C4-2B (cell line): ENCODE measurements at regions not wholly inside any gene's neighbourhood (a gene's known extent, or its start where the extent isn't known, plus 50 kb on each side); places are given as distances from the start of the nearest gene placed in this dataset.

Experiments
- H3K27ac ChIP-seq: fragments of 450-650 bp; 2 replicates; pipeline ENCODE4 v1.5.1; 2017
- ZFX ChIP-seq: fragments of 450-650 bp; IDR thresholded peaks from 2 replicates; pipeline ENCODE4 v1.6.1; 2017
- TF ChIP-seq, protein P1 (sequence below): fragments of 450-650 bp; conservative IDR thresholded peaks from 2 replicates; pipeline ENCODE4 v1.5.1; 2017; ENCODE audit warnings: mild to moderate bottlenecking

DNA sequence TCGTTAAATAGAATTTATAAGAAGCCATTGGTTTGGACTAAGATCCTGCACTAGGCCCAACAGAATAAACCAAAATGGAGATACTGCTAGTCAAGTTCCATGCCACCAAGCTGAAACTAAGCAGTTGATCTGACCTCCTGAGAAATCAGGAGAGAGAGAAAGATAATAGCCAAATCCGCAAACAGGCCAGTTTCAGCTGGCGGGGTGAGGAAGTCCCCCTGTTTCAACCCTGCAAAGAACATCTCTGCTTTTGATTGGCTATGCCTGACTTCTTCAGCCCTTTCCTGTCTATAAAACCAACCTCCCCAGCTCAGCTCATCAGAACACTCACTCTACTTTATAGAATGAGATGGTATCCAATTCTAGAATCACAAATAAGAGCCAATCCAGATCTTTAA is 543.3 kb upstream of the ID2 start:
- no peak overlapping the region for H3K27ac ChIP-seq
- no peak for TF ChIP-seq ZFX
- TF ChIP-seq, protein P1, sequence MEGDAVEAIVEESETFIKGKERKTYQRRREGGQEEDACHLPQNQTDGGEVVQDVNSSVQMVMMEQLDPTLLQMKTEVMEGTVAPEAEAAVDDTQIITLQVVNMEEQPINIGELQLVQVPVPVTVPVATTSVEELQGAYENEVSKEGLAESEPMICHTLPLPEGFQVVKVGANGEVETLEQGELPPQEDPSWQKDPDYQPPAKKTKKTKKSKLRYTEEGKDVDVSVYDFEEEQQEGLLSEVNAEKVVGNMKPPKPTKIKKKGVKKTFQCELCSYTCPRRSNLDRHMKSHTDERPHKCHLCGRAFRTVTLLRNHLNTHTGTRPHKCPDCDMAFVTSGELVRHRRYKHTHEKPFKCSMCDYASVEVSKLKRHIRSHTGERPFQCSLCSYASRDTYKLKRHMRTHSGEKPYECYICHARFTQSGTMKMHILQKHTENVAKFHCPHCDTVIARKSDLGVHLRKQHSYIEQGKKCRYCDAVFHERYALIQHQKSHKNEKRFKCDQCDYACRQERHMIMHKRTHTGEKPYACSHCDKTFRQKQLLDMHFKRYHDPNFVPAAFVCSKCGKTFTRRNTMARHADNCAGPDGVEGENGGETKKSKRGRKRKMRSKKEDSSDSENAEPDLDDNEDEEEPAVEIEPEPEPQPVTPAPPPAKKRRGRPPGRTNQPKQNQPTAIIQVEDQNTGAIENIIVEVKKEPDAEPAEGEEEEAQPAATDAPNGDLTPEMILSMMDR: no peak

DNA sequence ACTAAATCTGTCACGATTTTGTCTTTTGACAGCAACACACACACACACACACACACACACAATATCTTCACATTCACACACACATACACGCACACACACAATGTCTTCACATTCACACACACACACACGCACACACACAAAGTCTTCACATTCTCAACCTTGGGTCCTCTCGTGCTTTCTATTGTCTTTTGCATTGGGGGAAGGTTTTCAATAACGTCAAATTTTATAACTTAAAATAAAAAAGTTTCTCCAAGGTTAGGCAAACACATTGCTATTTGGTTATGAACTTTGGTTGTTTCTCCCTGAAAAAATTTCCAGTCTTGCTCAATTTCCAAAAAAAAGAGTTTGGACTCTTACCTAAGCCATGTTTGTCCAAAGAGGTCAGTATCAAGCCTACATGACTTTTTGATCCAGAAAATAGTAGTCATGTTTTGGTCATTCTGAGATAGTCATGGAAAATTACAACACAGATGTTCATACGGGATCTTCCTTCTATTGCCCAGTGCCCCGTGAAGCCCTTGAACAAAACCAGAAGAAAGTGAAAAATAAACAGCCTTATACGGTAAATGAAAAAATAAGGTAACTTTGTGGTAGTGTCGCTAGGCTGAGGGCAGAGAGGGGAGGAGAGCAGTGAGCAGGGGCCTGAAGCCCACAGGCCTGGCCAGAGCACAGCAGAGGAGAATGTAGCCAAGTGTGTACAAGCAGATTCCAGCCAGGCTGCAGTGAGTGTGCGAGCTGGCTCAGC is 542.8 kb upstream of the ID2 start:
- no peak overlapping the region for H3K27ac ChIP-seq
- TF ChIP-seq, protein P1: no peak

DNA sequence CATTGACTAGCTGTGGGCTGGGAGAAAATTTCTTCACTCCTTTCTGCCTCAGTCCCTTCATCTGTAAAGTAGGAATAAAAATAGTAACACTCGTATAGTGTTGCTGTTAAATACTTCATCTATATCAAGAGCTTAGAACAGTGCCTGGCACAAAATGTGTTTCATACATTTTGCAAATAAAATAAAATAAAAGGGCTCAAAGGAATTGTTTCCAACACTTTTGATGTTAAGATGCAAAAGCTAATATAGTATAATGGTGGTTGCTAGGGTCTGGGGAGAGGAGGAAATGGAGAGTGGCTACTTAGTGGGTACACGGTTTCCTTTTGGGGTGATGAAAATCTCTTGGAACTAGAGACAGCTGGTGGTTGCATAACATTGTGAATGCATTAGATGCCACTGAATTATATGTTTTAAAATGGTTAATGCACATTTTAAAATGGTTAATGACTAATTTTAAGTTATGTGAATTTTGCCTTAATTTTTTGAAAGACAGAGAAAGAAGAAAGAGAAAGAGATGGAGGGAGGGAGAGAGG is 542.1 kb upstream of the ID2 start:
- no peak overlapping the region for H3K27ac ChIP-seq
- TF ChIP-seq, protein P1: no peak
- TF ChIP-seq ZFX: no peak

DNA sequence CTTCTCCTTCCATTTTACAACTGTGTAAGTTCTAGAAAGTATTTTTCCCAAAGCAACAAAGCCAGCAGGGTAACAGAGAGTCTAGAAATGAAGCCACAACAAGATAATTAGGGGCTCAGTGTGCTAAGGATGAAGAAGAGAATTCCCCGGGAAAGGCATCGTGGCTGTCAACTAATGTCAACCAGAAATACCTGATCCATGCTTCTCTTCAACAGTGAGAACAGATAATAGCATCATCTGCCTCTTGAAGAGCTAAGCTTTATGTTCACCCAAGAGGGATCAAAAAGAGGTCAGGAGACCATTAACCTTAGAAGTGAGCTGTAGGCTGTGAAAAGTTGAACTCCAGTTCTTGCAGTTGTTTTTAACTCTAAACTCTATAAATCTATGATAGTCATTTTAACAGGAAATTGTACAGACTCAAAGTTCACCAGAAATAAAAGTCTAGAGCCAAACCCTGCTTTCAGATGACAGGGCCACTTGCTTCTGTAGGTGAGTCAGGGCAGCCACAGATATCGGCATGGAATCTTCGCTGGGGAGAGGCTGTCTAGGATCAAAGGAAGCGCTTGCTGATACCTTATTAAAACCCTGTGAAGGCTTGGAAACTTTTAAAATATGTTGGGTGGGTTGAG is 540.7 kb upstream of the ID2 start:
- H3K27ac ChIP-seq: no peak overlapping the region
- TF ChIP-seq ZFX: no peak
- TF ChIP-seq, protein P1: no peak

DNA sequence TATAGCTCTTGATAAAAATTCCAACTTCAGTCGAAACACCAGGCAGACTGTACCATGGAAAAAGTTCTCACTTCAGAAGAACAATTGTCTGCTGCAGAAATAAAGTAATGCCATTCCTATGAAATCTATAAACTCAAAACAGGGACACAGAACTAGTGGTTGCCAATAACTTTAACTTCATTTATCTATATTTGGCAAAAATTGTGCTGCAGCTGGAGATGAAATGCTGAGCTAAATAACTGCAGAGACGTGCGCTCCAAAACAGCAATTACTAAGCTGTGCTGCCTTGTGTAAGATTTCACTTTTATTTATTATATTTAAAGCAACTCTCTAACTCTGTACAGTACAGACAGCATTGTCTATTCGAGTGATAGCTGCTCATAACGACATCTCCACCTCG is 540.1 kb upstream of the ID2 start:
- H3K27ac ChIP-seq: no peak overlapping the region
- TF ChIP-seq ZFX: no peak
- TF ChIP-seq, protein P1: no peak

DNA sequence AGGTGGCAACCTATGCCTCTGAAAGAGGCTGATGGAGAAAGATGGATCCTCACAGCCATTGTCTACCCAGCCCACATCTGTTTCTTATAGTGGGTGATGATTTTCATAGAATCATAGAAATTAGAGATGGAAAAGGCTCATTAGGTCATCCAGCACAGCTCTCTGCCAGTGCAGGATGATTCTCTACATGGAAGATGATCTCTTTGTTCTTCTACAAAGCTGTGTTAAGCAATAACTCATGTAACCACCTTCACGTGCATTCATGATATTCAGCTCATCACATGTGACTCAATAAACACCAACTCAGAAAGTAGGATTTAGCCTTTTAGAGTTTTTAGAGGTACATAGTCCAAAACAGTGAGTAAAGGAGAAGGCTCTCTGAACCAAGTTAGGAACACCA is 539.4 kb upstream of the ID2 start:
- TF ChIP-seq ZFX: no peak
- TF ChIP-seq, protein P1: no peak
- no peak overlapping the region for H3K27ac ChIP-seq

DNA sequence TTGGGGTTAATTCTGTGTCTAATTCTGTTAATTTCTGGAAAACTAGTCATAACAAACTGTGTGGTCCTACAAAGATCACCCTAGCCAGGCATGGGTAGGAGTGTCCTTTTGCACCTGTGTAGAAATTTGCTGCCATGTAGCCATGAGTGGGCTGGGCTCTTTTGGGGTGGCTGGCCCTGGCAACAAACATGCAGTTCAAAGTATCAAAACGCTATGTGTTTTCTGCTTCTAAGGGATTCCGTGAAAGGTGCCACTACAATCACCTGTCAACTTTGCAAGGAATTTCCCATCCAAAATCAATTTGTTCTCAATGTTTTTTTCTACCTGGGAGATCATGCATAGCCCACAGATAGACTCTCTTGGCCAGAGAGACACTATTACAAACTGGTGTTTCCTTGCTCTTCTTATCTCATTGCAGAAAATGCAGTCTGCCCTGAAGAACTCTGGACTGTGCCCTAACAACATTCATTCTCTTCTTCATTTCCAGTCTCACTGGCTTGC is 537.7 kb upstream of the ID2 start:
- no peak overlapping the region for H3K27ac ChIP-seq
- TF ChIP-seq, protein P1: no peak
- no peak for TF ChIP-seq ZFX
